ENCODE measurements at regions not wholly inside any gene's neighbourhood (a gene's known extent, or its start where the extent isn't known, plus 50 kb on each side); places are given as distances from the start of the nearest gene placed in this dataset.

GRCh38 chr7:1361756-1362125 lies 97.5 kb downstream of the MICALL2 start:
- H3K36me3 ChIP-seq (ENCODE audit: control insufficient read depth in 4 of 4, insufficient read depth in 4 of 4, low read length in 3 of 4): no peaks in the 10 kb centered on the region
- no peak overlapping the region for H3K27ac ChIP-seq (ENCODE audit: insufficient read depth in 1 of 2, low read depth in 1 of 2, low read length in 2 of 2, poor library complexity in 1 of 2, severe bottlenecking in 2 of 2)
- peaks cover 1 to 46% (median 2%) of the 10 kb centered on the region in 5 experiments for H3K27me3 ChIP-seq (replicated peaks in 2 of 5; ENCODE audit: control insufficient read depth in 4 of 5, insufficient read depth in 5 of 5, low read length in 4 of 5)
- H3K4me3 ChIP-seq (ENCODE audit: control insufficient read depth in 1 of 7, extremely low read depth in 1 of 7, insufficient read depth in 4 of 7, low read depth in 2 of 7, low read length in 6 of 7): no peak overlapping the region
- no peaks in the 10 kb centered on the region for H3K4me1 ChIP-seq (ENCODE audit: control extremely low read depth in 1 of 4, control insufficient read depth in 4 of 4, insufficient read depth in 4 of 4, low read length in 3 of 4)
- peaks cover 0 to 15% (median 0%) of the 10 kb centered on the region in 5 experiments for H3K9me3 ChIP-seq (ENCODE audit: control extremely low read depth in 1 of 5, control insufficient read depth in 4 of 5, insufficient read depth in 2 of 5, low read depth in 1 of 5, low read length in 4 of 5)
- ChIA-PET POLR2A (no interaction called here), CTCF (no interaction called here)
- no peak for DNase-seq
- 78% methylated on average over 10 of the region's 13 CpGs for WGBS (ENCODE audit: insufficient coverage)

- ChIA-PET POLR2A (no interaction called here), CTCF (no interaction called here)
- no peaks in the 10 kb centered on the region for H3K36me3 ChIP-seq (ENCODE audit: control insufficient read depth in 4 of 4, insufficient read depth in 4 of 4, low read length in 3 of 4)
- H3K4me1 ChIP-seq (ENCODE audit: control extremely low read depth in 1 of 4, control insufficient read depth in 4 of 4, insufficient read depth in 4 of 4, low read length in 3 of 4): no peaks in the 10 kb centered on the region
- H3K27ac ChIP-seq (ENCODE audit: insufficient read depth in 1 of 2, low read depth in 1 of 2, low read length in 2 of 2, poor library complexity in 1 of 2, severe bottlenecking in 2 of 2): no peak overlapping the region
- 74% methylated on average over 10 of the region's 12 CpGs for WGBS (ENCODE audit: insufficient coverage)
- no peak for DNase-seq
- peaks cover 2 to 51% (median 5%) of the 10 kb centered on the region in 5 experiments for H3K27me3 ChIP-seq (replicated peaks in 2 of 5; ENCODE audit: control insufficient read depth in 4 of 5, insufficient read depth in 5 of 5, low read length in 4 of 5)
- H3K9me3 ChIP-seq (ENCODE audit: control extremely low read depth in 1 of 5, control insufficient read depth in 4 of 5, insufficient read depth in 2 of 5, low read depth in 1 of 5, low read length in 4 of 5): peaks cover 0 to 15% (median 0%) of the 10 kb centered on the region in 5 experiments
- no peak overlapping the region for H3K4me3 ChIP-seq (ENCODE audit: control insufficient read depth in 1 of 7, extremely low read depth in 1 of 7, insufficient read depth in 4 of 7, low read depth in 2 of 7, low read length in 6 of 7)
Measured at GRCh38 chr7:1362301-1362700, 97.0 kb downstream of the MICALL2 start.

GRCh38 chr7:1364068-1364905 lies 95.0 kb downstream of the MICALL2 start:
- Histone ChIP-seq H3K4me1 (ENCODE audit: control extremely low read depth in 1 of 4, control insufficient read depth in 4 of 4, insufficient read depth in 4 of 4, low read length in 3 of 4) (peaks cover 0 to 4% (median 1%) of the 10 kb centered on the region in 4 experiments), H3K4me3 (ENCODE audit: control insufficient read depth in 1 of 7, extremely low read depth in 1 of 7, insufficient read depth in 4 of 7, low read depth in 2 of 7, low read length in 6 of 7) (no peak overlapping the region), H3K36me3 (ENCODE audit: control insufficient read depth in 4 of 4, insufficient read depth in 4 of 4, low read length in 3 of 4) (no peaks in the 10 kb centered on the region), H3K27ac (ENCODE audit: insufficient read depth in 1 of 2, low read depth in 1 of 2, low read length in 2 of 2, poor library complexity in 1 of 2, severe bottlenecking in 2 of 2) (no peak overlapping the region), H3K9me3 (ENCODE audit: control extremely low read depth in 1 of 5, control insufficient read depth in 4 of 5, insufficient read depth in 2 of 5, low read depth in 1 of 5, low read length in 4 of 5) (peaks cover 0 to 15% (median 0%) of the 10 kb centered on the region in 5 experiments), H3K27me3 (replicated peaks in 2 of 5; ENCODE audit: control insufficient read depth in 4 of 5, insufficient read depth in 5 of 5, low read length in 4 of 5) (peaks cover 2 to 69% (median 12%) of the 10 kb centered on the region in 5 experiments)
- WGBS (ENCODE audit: insufficient coverage): 80% methylated on average over 32 of the region's 36 CpGs
- DNase-seq: no peak
- CTCF ChIA-PET: no interaction called here
- POLR2A ChIA-PET: no interaction called here

GRCh38 chr7:1364906-1365570 lies 94.2 kb downstream of the MICALL2 start:
- POLR2A ChIA-PET: no interaction called here
- H3K27me3 ChIP-seq (replicated peaks in 2 of 5; ENCODE audit: control insufficient read depth in 4 of 5, insufficient read depth in 5 of 5, low read length in 4 of 5): peaks cover 2 to 74% (median 17%) of the 10 kb centered on the region in 5 experiments

GRCh38 chr7:1365846-1366245 lies 93.4 kb downstream of the MICALL2 start:
- 93% methylated on average over 7 of the region's 7 CpGs for WGBS (ENCODE audit: insufficient coverage)
- ChIA-PET CTCF (no interaction called here), POLR2A (no interaction called here)
- Histone ChIP-seq H3K36me3 (ENCODE audit: control insufficient read depth in 4 of 4, insufficient read depth in 4 of 4, low read length in 3 of 4) (no peaks in the 10 kb centered on the region), H3K9me3 (ENCODE audit: control extremely low read depth in 1 of 5, control insufficient read depth in 4 of 5, insufficient read depth in 2 of 5, low read depth in 1 of 5, low read length in 4 of 5) (peaks cover 0 to 15% (median 0%) of the 10 kb centered on the region in 5 experiments), H3K27me3 (replicated peaks in 2 of 5; ENCODE audit: control insufficient read depth in 4 of 5, insufficient read depth in 5 of 5, low read length in 4 of 5) (peaks cover 2 to 82% (median 23%) of the 10 kb centered on the region in 5 experiments), H3K27ac (ENCODE audit: insufficient read depth in 1 of 2, low read depth in 1 of 2, low read length in 2 of 2, poor library complexity in 1 of 2, severe bottlenecking in 2 of 2) (no peak overlapping the region), H3K4me3 (ENCODE audit: control insufficient read depth in 1 of 7, extremely low read depth in 1 of 7, insufficient read depth in 4 of 7, low read depth in 2 of 7, low read length in 6 of 7) (no peak overlapping the region), H3K4me1 (ENCODE audit: control extremely low read depth in 1 of 4, control insufficient read depth in 4 of 4, insufficient read depth in 4 of 4, low read length in 3 of 4) (peaks cover 0 to 6% (median 2%) of the 10 kb centered on the region in 4 experiments)
- no peak for DNase-seq

More at GRCh38 chr7:1364906-1365570, 94.2 kb downstream of the MICALL2 start:
- no peak for DNase-seq
- no peak overlapping the region for H3K27ac ChIP-seq (ENCODE audit: insufficient read depth in 1 of 2, low read depth in 1 of 2, low read length in 2 of 2, poor library complexity in 1 of 2, severe bottlenecking in 2 of 2)
- no peak overlapping the region for H3K4me3 ChIP-seq (ENCODE audit: control insufficient read depth in 1 of 7, extremely low read depth in 1 of 7, insufficient read depth in 4 of 7, low read depth in 2 of 7, low read length in 6 of 7)
- no peaks in the 10 kb centered on the region for H3K36me3 ChIP-seq (ENCODE audit: control insufficient read depth in 4 of 4, insufficient read depth in 4 of 4, low read length in 3 of 4)
- peaks cover 0 to 6% (median 2%) of the 10 kb centered on the region in 4 experiments for H3K4me1 ChIP-seq (ENCODE audit: control extremely low read depth in 1 of 4, control insufficient read depth in 4 of 4, insufficient read depth in 4 of 4, low read length in 3 of 4)
- 88% methylated on average over 13 of the region's 13 CpGs for WGBS (ENCODE audit: insufficient coverage)
- CTCF ChIA-PET: no interaction called here
- peaks cover 0 to 15% (median 0%) of the 10 kb centered on the region in 5 experiments for H3K9me3 ChIP-seq (ENCODE audit: control extremely low read depth in 1 of 5, control insufficient read depth in 4 of 5, insufficient read depth in 2 of 5, low read depth in 1 of 5, low read length in 4 of 5)

GRCh38 chr7:1366801-1367405 lies 92.4 kb downstream of the MICALL2 start:
- 76% methylated on average over 9 of the region's 13 CpGs for WGBS (ENCODE audit: insufficient coverage)
- ChIA-PET CTCF (no interaction called here), POLR2A (no interaction called here)
- peaks cover 0 to 6% (median 2%) of the 10 kb centered on the region in 4 experiments for H3K4me1 ChIP-seq (ENCODE audit: control extremely low read depth in 1 of 4, control insufficient read depth in 4 of 4, insufficient read depth in 4 of 4, low read length in 3 of 4)
- no peak overlapping the region for H3K4me3 ChIP-seq (ENCODE audit: control insufficient read depth in 1 of 7, extremely low read depth in 1 of 7, insufficient read depth in 4 of 7, low read depth in 2 of 7, low read length in 6 of 7)
- H3K27me3 ChIP-seq (replicated peaks in 2 of 5; ENCODE audit: control insufficient read depth in 4 of 5, insufficient read depth in 5 of 5, low read length in 4 of 5): peaks cover 2 to 84% (median 28%) of the 10 kb centered on the region in 5 experiments
- peaks cover 0 to 15% (median 0%) of the 10 kb centered on the region in 5 experiments for H3K9me3 ChIP-seq (ENCODE audit: control extremely low read depth in 1 of 5, control insufficient read depth in 4 of 5, insufficient read depth in 2 of 5, low read depth in 1 of 5, low read length in 4 of 5)
- no peak overlapping the region for H3K27ac ChIP-seq (ENCODE audit: insufficient read depth in 1 of 2, low read depth in 1 of 2, low read length in 2 of 2, poor library complexity in 1 of 2, severe bottlenecking in 2 of 2)
- H3K36me3 ChIP-seq (ENCODE audit: control insufficient read depth in 4 of 4, insufficient read depth in 4 of 4, low read length in 3 of 4): no peaks in the 10 kb centered on the region
- no peak for DNase-seq

Measured in common myeloid progenitor, CD34-positive (primary cell).